Stimulated activated naive CD4-positive, alpha-beta T cell (primary cell): ENCODE measurements at regions not wholly inside any gene's neighbourhood (a gene's known extent, or its start where the extent isn't known, plus 50 kb on each side); places are given as distances from the start of the nearest gene placed in this dataset.
"Not testable (repeated sequence)": the region's sequence is repeated elsewhere in the genome, so short reads cannot be mapped to it uniquely, and the experiment has no call there.

Experiments used
- DNase-seq, 6 experiments: peaks; one replicate each; lab custom pipeline; 2025; lab: John Stamatoyannopoulos, UW

GRCh38 chrY:12212394-12212793, 488.6 kb upstream of the USP9Y start:
- DNase-seq, result no peak

- peak in 1 of 6 experiments; percentile 36 for DNase-seq
These were observed 485.4 kb upstream of the USP9Y start for GRCh38 chrY:12215564-12216022.

- no peak for DNase-seq
These were observed 470.1 kb upstream of the USP9Y start for GRCh38 chrY:12230921-12231320.

- no peak for DNase-seq
These were observed 464.6 kb upstream of the USP9Y start for GRCh38 chrY:12236399-12236798.

- DNase-seq, result not testable (repeated sequence)
These were observed 460.7 kb upstream of the USP9Y start for GRCh38 chrY:12240326-12240725.

- no peak for DNase-seq
These were observed 456.9 kb upstream of the USP9Y start for GRCh38 chrY:12244146-12244545.

- DNase-seq, result no peak
These were observed 447.3 kb upstream of the USP9Y start for GRCh38 chrY:12253756-12254155.

GRCh38 chrY:12271162-12271561, 429.9 kb upstream of the USP9Y start:
- no peak for DNase-seq

- DNase-seq, result no peak
These were observed 415.4 kb upstream of the USP9Y start for GRCh38 chrY:12285608-12286007.

- no peak for DNase-seq
These were observed 412.1 kb upstream of the USP9Y start for GRCh38 chrY:12288919-12289318.

- DNase-seq, result no peak
These were observed 411.6 kb upstream of the USP9Y start for GRCh38 chrY:12289415-12289814.

- no peak for DNase-seq
These were observed 408.5 kb upstream of the USP9Y start for GRCh38 chrY:12292542-12292941.

GRCh38 chrY:12296460-12296859, 404.6 kb upstream of the USP9Y start:
- DNase-seq, result no peak

GRCh38 chrY:12299796-12300195, 401.2 kb upstream of the USP9Y start:
- not testable (repeated sequence) for DNase-seq

- peak in 1 of 6 experiments; percentile 1 for DNase-seq
These were observed 397.6 kb upstream of the USP9Y start for GRCh38 chrY:12303464-12303863.

GRCh38 chrY:12305456-12305855, 395.6 kb upstream of the USP9Y start:
- no peak for DNase-seq

- no peak for DNase-seq
These were observed 391.8 kb upstream of the USP9Y start for GRCh38 chrY:12309212-12309611.

- DNase-seq, result no peak
These were observed 390.2 kb upstream of the USP9Y start for GRCh38 chrY:12310832-12311231.

GRCh38 chrY:12327751-12328150, 373.3 kb upstream of the USP9Y start:
- DNase-seq, result no peak

- not testable (repeated sequence) for DNase-seq
These were observed 369.1 kb upstream of the USP9Y start for GRCh38 chrY:12331917-12332316.

- no peak for DNase-seq
These were observed 357.8 kb upstream of the USP9Y start for GRCh38 chrY:12343211-12343610.

GRCh38 chrY:12348181-12348580, 352.9 kb upstream of the USP9Y start:
- no peak for DNase-seq

GRCh38 chrY:12357204-12357603, 343.8 kb upstream of the USP9Y start:
- no peak for DNase-seq

GRCh38 chrY:12357655-12358054, 343.4 kb upstream of the USP9Y start:
- DNase-seq, result no peak

GRCh38 chrY:12358337-12358736, 342.7 kb upstream of the USP9Y start:
- no peak for DNase-seq
